ENCODE measurements at regions not wholly inside any gene's neighbourhood (a gene's known extent, or its start where the extent isn't known, plus 50 kb on each side); places are given as distances from the start of the nearest gene placed in this dataset.

DNA sequence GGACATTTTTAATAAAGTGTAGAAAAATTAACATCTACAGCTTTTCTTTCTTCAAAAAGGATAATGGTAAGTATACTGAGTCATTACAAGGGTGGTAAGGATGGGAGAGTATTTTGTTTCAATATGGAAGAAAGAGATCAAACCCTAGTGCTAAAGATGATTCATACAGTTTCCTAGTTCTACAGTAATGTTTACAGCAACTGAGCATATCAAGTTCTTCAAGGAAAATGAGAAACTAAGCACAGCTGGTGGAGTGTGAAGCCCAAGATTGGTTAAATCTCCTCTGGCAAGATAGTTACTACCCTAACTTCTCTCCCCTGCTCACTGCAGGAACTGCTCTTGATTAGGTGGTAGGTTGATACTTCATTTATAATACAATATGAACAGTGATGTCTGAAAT lies 467.5 kb downstream of the XIRP2 start:
- ChIA-PET CTCF (no interaction called here), POLR2A (no interaction called here)
- Mint-ChIP-seq H3K4me3 (no peak overlapping the region), H3K27me3 (no peaks in the 10 kb centered on the region), H3K4me1 (ENCODE audit: low read depth) (no peaks in the 10 kb centered on the region), H3K27ac (no peak overlapping the region), H3K9me3 (peaks cover 1% of the 10 kb centered on the region), H3K36me3 (ENCODE audit: low read depth) (no peaks in the 10 kb centered on the region)
- H3K4me1 ChIP-seq (ENCODE audit: insufficient read depth, low read length), result no peaks in the 10 kb centered on the region
- TF ChIP-seq, protein P1, sequence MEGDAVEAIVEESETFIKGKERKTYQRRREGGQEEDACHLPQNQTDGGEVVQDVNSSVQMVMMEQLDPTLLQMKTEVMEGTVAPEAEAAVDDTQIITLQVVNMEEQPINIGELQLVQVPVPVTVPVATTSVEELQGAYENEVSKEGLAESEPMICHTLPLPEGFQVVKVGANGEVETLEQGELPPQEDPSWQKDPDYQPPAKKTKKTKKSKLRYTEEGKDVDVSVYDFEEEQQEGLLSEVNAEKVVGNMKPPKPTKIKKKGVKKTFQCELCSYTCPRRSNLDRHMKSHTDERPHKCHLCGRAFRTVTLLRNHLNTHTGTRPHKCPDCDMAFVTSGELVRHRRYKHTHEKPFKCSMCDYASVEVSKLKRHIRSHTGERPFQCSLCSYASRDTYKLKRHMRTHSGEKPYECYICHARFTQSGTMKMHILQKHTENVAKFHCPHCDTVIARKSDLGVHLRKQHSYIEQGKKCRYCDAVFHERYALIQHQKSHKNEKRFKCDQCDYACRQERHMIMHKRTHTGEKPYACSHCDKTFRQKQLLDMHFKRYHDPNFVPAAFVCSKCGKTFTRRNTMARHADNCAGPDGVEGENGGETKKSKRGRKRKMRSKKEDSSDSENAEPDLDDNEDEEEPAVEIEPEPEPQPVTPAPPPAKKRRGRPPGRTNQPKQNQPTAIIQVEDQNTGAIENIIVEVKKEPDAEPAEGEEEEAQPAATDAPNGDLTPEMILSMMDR (IDR thresholded peaks at IDR 0.05), result no peak
- no peak overlapping the region for H3K27ac ChIP-seq (ENCODE audit: low read depth in 1 of 2, low read length in 2 of 2)
- ATAC-seq (ENCODE audit: poor library complexity) (no peak), DNase-seq (no peak)
- no peak overlapping the region for H3K4me3 ChIP-seq (ENCODE audit: low read length)
- H3K27me3 ChIP-seq (ENCODE audit: control insufficient read depth in 1 of 2, insufficient read depth in 2 of 2, low read length in 2 of 2), result no peaks in the 10 kb centered on the region
- peaks cover 0 to 5% of the 10 kb centered on the region in 2 experiments for H3K9me3 ChIP-seq (ENCODE audit: control insufficient read depth in 1 of 2, insufficient read depth in 1 of 2, low read length in 2 of 2)
- H3K36me3 ChIP-seq (ENCODE audit: insufficient read depth, low read length), result no peaks in the 10 kb centered on the region
- intact Hi-C loops (cut with DNase I, micrococcal nuclease), result no loop called here

- POLR2A ChIA-PET, result no interaction called here
- Histone ChIP-seq H3K4me1 (ENCODE audit: insufficient read depth, low read length) (no peaks in the 10 kb centered on the region), H3K27me3 (ENCODE audit: control insufficient read depth in 1 of 2, insufficient read depth in 2 of 2, low read length in 2 of 2) (no peaks in the 10 kb centered on the region), H3K27ac (ENCODE audit: low read depth in 1 of 2, low read length in 2 of 2) (no peak overlapping the region), H3K9me3 (ENCODE audit: control insufficient read depth in 1 of 2, insufficient read depth in 1 of 2, low read length in 2 of 2) (peaks cover 0 to 5% of the 10 kb centered on the region in 2 experiments), H3K4me3 (ENCODE audit: low read length) (no peak overlapping the region), H3K36me3 (ENCODE audit: insufficient read depth, low read length) (no peaks in the 10 kb centered on the region)
- TF ChIP-seq, protein P1 (IDR thresholded peaks at IDR 0.05), result no peak
- intact Hi-C loops (cut with DNase I, micrococcal nuclease), result no loop called here
- DNase-seq, result no peak
- Mint-ChIP-seq H3K36me3 (ENCODE audit: low read depth) (no peaks in the 10 kb centered on the region), H3K27me3 (no peaks in the 10 kb centered on the region), H3K4me3 (no peak overlapping the region), H3K4me1 (ENCODE audit: low read depth) (no peaks in the 10 kb centered on the region), H3K27ac (no peak overlapping the region), H3K9me3 (peaks cover 1% of the 10 kb centered on the region)
- no peak for ATAC-seq (ENCODE audit: poor library complexity)
- CTCF ChIA-PET, result no interaction called here
Measured at GRCh38 chr2:167353605-167354280, 465.5 kb downstream of the XIRP2 start.

- no peaks in the 10 kb centered on the region for H3K27me3 ChIP-seq (ENCODE audit: control insufficient read depth in 1 of 2, insufficient read depth in 2 of 2, low read length in 2 of 2)
- ATAC-seq (ENCODE audit: poor library complexity), result no peak
- H3K27ac ChIP-seq (ENCODE audit: low read depth in 1 of 2, low read length in 2 of 2), result no peak overlapping the region
- H3K4me1 ChIP-seq (ENCODE audit: insufficient read depth, low read length), result no peaks in the 10 kb centered on the region
- H3K9me3 ChIP-seq (ENCODE audit: control insufficient read depth in 1 of 2, insufficient read depth in 1 of 2, low read length in 2 of 2), result no peaks in the 10 kb centered on the region
- no peak overlapping the region for H3K4me3 Mint-ChIP-seq
- intact Hi-C loops (cut with DNase I, micrococcal nuclease), result no loop called here
- no peaks in the 10 kb centered on the region for H3K9me3 Mint-ChIP-seq
- TF ChIP-seq, protein P1 (IDR thresholded peaks at IDR 0.05), result no peak
- no peaks in the 10 kb centered on the region for H3K4me1 Mint-ChIP-seq (ENCODE audit: low read depth)
- H3K4me3 ChIP-seq (ENCODE audit: low read length), result no peak overlapping the region
- H3K36me3 ChIP-seq (ENCODE audit: insufficient read depth, low read length), result no peaks in the 10 kb centered on the region
- ChIA-PET POLR2A (no interaction called here), CTCF (no interaction called here)
- no peak for DNase-seq
- no peaks in the 10 kb centered on the region for H3K36me3 Mint-ChIP-seq (ENCODE audit: low read depth)
- H3K27ac Mint-ChIP-seq, result no peak overlapping the region
- H3K27me3 Mint-ChIP-seq, result no peaks in the 10 kb centered on the region
Measured at GRCh38 chr2:167345559-167345958, 457.3 kb downstream of the XIRP2 start.

All from CD4-positive, alpha-beta T cell (primary cell).